ENCODE measurements at regions not wholly inside any gene's neighbourhood (a gene's known extent, or its start where the extent isn't known, plus 50 kb on each side); places are given as distances from the start of the nearest gene placed in this dataset.
"Not testable (repeated sequence)": the region's sequence is repeated elsewhere in the genome, so short reads cannot be mapped to it uniquely, and the experiment has no call there.

- ChIA-PET CTCF (interaction anchor here (0.7 kb wide), 1 partner anchor 376 kb away, joined by 3 read pairs; no protein-coding TSS in a partner anchor), POLR2A (ENCODE audit: low non-redundant PET) (no interaction called here)
- no peak overlapping the region for H3K27ac ChIP-seq
- TF ChIP-seq, protein P1, sequence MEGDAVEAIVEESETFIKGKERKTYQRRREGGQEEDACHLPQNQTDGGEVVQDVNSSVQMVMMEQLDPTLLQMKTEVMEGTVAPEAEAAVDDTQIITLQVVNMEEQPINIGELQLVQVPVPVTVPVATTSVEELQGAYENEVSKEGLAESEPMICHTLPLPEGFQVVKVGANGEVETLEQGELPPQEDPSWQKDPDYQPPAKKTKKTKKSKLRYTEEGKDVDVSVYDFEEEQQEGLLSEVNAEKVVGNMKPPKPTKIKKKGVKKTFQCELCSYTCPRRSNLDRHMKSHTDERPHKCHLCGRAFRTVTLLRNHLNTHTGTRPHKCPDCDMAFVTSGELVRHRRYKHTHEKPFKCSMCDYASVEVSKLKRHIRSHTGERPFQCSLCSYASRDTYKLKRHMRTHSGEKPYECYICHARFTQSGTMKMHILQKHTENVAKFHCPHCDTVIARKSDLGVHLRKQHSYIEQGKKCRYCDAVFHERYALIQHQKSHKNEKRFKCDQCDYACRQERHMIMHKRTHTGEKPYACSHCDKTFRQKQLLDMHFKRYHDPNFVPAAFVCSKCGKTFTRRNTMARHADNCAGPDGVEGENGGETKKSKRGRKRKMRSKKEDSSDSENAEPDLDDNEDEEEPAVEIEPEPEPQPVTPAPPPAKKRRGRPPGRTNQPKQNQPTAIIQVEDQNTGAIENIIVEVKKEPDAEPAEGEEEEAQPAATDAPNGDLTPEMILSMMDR (conservative IDR thresholded peaks at IDR 0.05; ENCODE audit: low read depth) = no peak
- DNase-seq (ENCODE audit: low spot score) = no peak
Observed at GRCh38 chr6:19210849-19211590, 626.1 kb upstream of the ID4 start.

- no peak overlapping the region for H3K27ac ChIP-seq
- ChIA-PET CTCF (no interaction called here), POLR2A (ENCODE audit: low non-redundant PET) (no interaction called here)
- no peak for DNase-seq (ENCODE audit: low spot score)
- TF ChIP-seq, protein P1 (conservative IDR thresholded peaks at IDR 0.05; ENCODE audit: low read depth) = no peak
Observed at GRCh38 chr6:19214231-19214630, 622.9 kb upstream of the ID4 start.

DNA sequence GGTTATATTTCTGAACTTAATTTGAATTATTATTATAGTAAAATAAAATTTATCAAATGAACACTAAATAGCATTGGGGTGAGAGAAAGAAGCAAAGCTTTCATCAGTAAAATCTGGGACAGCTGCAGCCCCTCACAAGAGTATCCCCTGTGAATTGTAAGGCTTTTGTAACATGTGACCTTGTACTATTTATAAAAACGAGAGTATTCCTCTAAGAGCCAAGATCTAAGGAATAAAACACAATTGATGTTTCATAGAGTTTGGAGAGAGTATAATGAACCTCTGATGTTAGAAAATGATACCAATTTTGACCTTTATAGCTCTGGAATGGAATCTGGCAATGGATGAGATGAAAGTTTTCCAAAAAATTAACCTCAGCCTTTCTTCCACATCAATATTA lies 617.2 kb upstream of the ID4 start:
- DNase-seq (ENCODE audit: low spot score) = no peak
- CTCF ChIA-PET = no interaction called here
- POLR2A ChIA-PET (ENCODE audit: low non-redundant PET) = no interaction called here
- H3K27ac ChIP-seq = no peak overlapping the region
- TF ChIP-seq, protein P1 (conservative IDR thresholded peaks at IDR 0.05; ENCODE audit: low read depth) = no peak

DNA sequence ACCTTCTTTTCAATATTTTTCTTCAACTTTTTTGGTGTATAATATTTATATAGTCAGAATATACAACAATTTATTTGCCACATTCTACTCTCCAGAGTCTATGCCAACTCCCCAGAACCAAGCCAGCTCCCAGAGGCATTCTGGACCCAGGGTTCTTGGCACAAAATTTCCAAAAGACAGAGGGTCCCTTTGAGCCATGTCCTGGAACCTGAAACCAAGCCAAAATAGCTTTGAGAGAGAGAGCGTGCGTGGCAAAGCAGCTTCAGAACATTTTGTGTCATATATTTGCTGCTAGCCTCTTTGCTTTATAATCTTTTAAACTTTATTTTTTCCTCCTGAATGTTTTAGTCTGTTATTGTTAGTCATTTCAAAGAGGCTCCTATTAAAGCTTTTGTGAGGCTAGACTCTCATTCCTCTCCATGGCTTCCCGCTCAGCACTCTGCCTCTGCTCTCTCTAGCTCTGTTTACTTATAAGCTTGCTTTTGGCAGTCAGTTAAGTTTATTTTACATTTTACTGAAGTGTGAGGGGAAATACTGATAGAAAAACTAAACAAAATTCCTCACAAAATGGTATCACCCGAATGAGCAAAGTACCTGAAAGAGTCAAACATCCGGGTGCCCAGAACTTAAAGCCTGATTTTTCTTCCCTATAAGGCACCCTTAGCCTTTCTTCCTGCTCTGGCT lies 605.1 kb upstream of the ID4 start:
- TF ChIP-seq, protein P1 (conservative IDR thresholded peaks at IDR 0.05; ENCODE audit: low read depth) = no peak
- ChIA-PET POLR2A (ENCODE audit: low non-redundant PET) (no interaction called here), CTCF (no interaction called here)

DNA sequence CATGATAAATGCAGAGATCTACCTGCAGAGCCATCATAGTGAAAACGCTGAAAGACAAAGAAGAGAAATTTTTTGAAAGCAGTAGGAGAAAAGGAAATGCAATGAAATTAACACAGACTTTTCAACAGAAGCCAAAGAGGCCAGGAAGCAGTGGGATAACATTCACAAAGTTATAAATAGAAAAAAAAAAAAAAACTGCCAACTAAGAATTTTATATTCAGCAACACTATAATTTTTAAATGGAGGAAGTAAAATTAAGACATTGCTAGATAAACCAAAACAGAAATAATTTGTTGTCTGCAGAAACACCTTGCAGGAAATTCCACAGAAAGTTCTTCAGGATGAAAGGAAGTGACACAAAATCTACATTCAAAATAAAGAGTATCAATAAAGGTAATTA lies 591.5 kb upstream of the ID4 start:
- TF ChIP-seq, protein P1 (conservative IDR thresholded peaks at IDR 0.05; ENCODE audit: low read depth) = no peak
- no peak for DNase-seq (ENCODE audit: low spot score)
- POLR2A ChIA-PET (ENCODE audit: low non-redundant PET) = no interaction called here
- H3K27ac ChIP-seq = no peak overlapping the region
- CTCF ChIA-PET = no interaction called here

More for the DNA sequence above, 605.1 kb upstream of the ID4 start:
- H3K27ac ChIP-seq = no peak overlapping the region
- no peak for DNase-seq (ENCODE audit: low spot score)

GRCh38 chr6:19247181-19247580 lies 590.0 kb upstream of the ID4 start:
- H3K27ac ChIP-seq; CTCF ChIA-PET; DNase-seq (ENCODE audit: low spot score); POLR2A ChIA-PET (ENCODE audit: low non-redundant PET): not testable (repeated sequence)

DNA sequence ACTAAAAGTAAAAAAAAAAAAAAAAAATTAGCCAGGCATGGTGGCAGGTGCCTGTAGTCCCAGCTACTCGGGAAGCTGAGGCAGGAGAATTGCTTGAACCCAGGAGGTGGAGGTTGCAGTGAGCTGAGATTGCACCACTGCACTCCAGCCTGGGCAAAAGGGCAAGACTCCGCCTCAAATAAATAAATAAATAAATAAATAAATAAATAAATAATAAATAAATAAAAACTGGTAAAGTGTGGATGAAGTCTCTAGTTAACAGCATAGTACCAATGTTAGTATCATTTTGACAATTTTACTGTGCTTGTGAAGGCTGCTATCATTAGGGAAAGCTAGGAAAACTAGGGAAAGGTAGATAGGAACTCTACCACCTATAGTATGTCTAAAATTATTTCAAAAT lies 581.0 kb upstream of the ID4 start:
- H3K27ac ChIP-seq; DNase-seq (ENCODE audit: low spot score); POLR2A ChIA-PET (ENCODE audit: low non-redundant PET): not testable (repeated sequence)
- CTCF ChIA-PET = interaction anchor here (0.6 kb wide), 1 partner anchor 177 kb away, joined by 6 read pairs; no protein-coding TSS in a partner anchor

All from RWPE1 (cell line).